Stimulated activated CD8-positive, alpha-beta memory T cell treated with anti-CD3 and anti-CD28 coated beads, Interleukin-15, amount 100 ng/mL, for 48 hours (primary cell): ENCODE measurements at regions not wholly inside any gene's neighbourhood (a gene's known extent, or its start where the extent isn't known, plus 50 kb on each side); places are given as distances from the start of the nearest gene placed in this dataset.

ENCODE experiments used
- DNase-seq, 2 donors: peaks; one replicate each; pipeline ENCODE4 v3.0.0-alpha.2; 2020; ENCODE audit warnings: low read depth in 2 of 2

DNA sequence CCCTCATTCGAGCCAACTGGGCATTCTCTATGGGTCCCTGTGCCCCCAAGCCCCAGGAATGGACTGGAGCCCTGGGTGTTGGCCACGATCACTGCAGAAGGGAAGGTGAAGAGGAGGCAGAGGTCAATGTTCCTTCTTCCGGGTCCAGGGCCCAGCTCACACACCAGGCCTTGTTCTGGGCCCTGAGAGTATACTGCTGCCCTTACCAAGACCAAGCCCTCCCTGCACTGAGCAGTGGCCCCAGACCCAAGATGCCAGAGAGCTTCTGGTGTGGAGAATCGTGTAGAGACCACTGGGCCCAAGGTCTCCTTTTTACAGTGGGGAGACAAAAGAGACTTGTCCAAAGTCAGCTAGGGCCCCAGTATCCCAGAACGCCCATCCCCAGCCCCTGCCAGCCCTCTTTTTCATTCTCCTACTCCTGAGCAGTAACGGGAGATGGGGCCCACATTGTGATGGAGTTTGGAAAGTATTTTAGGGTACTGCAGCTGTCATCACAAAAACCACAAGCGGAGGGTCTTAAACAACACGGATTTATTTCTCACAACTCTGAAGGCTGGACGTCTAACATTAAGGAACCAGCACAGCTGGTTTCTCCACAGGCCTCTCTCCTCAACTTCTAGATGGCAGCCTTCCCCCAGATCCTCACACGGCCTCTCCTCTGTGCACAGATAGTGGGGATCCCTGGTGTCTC is 79.4 kb downstream of the PDGFA start:
- no peak for DNase-seq

DNA sequence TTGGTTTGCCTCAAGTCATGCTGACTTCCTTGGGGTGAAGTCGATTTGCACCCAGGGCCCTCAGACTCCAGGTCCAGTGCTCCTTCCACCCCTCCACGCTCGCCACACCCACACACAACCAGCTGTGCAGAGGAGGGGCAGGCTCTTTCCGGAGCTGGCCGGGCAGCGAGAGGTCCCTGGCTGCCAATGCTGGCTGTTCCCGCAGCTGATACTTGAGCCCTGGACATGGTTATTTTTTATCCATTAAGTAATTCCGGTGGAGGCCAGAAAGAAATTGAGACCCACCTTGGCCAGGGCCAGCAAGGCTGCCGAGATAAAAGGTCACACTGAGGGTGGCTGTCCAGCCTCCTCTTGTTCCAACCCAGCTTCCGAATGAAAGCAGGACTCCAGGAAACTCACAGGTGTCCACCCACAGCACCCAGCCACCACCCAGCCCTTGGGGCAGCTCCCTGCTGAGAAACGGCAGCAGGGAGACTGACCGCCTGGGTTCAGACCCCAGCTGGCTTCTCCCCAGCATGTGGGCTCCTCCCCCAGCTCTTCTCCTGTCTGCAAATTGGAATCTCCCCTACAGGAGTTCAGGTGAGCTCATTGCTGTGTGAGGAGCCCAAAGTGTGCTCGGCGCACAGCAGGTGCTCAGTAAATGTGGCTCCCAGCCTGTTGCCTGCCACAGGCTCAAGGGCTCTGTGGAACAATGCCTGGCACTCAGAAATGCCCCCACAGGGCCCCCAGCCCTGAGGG is 77.8 kb downstream of the PDGFA start:
- no peak for DNase-seq

DNA sequence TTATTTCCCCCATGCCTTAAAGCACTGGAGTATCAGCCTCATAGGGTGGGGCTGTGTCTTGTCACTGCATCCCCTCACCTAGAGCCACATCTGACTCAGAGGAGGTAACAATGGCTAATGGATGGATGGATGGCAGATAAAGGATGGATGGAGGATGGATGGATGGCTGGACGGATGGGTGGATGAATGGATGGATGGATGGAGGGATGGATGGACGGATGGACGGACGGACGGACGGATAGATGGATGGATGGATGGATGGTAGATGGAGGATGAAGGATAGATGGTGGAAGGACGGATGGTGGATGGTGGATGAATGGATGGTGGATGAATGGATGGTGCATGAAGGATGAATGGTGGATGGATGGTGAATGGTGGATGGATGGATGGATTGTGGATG is 77.2 kb downstream of the PDGFA start:
- no peak for DNase-seq

DNA sequence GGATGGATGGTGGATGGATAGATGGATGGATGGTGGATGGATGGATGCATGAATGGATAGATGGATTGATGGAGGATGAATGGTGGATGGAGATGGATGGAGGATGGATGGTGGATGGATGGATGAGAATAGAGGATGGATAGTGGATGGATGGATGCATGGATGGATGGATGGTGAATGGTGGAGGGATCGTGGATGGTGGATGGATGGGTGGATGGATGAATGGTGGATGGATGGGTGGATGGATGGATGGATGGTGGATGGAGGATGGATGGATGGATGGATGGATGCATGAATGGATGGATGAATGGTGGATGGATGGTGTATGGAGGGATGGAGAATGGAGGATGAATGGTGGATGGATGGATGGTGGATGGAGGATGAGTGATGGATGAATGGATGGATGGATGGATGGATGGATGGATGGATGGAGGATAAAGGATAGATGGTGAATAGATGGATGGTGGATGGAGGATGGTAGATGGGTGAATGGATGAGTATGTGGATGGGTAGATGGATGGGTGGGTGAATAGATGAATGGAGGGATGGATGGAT is 76.3 kb downstream of the PDGFA start:
- DNase-seq = no peak

DNA sequence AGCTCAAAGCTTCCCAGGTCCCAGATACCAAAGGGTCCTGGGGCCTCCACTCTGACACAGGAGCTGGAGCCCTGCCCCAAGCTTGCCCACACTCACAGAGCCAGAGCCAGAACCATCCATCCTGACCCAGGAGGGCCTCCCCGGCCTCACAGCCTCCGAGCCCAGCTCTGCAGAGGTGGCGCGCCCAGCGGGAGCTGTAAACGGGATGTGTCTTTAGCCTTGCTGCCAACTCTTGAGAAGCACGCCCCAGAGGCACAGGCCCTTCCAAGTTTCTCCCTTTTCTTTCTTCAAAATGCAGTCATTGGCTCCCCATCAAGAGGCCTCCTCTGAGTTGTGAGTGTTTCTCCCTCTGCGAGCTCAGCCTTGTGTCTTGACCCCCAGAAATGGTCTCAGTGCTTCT is 75.0 kb downstream of the PDGFA start:
- DNase-seq = no peak

DNA sequence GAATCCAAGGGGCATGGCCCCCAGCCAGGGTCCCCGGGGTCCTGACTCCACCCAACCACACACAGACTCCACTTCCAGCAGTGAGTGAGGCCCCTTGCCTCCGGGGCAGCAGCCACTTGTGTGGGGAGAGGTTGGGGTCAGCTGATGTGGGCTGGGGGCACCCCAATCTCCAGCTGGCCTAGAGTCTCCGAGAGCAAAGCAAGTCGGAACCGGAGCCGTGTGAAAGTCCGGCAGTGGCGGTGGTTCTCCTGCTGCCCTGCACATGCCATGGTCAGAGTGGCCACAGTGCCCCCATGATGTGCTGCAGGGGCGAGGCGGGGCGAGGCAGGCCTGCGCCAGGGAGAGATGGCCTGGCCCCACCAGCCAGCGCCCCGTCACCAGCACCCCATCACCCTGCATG is 74.6 kb downstream of the PDGFA start:
- DNase-seq = no peak

DNA sequence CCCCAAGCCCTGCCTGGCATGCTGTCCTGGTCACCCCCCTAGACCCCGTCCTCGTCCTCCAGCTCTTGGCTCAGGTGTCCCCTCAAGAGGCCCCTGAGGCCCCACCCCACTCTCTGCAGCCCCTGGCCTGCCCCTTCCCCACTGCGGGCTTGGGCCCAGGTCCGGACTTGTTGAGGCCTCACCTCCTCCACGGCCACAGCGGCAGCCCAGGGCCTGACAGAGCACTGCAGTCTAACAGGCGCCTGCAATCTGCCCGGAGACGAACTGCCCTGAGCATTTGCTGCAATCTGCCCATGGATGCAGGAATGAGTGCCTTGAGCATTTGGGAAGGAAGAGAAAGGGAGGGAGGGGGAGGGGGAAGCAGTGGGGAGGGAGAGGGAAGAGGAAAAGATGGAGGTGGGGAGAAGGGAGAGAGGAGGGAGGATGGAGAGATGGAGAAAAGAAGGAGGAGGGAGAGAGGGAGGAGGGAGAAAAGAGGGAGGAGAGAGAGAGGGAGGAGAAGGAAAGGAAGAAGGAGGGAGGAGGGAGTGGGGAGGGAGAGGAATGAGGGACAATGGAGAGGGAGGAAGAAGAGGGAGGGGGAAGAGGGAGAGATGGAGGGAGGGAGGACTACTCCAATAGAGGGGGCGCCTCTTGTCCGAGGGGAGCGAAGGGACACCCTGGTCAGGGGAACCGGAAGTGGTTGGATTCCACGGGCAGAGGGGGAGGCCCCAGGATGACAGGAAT is 73.9 kb downstream of the PDGFA start:
- DNase-seq = no peak

DNA sequence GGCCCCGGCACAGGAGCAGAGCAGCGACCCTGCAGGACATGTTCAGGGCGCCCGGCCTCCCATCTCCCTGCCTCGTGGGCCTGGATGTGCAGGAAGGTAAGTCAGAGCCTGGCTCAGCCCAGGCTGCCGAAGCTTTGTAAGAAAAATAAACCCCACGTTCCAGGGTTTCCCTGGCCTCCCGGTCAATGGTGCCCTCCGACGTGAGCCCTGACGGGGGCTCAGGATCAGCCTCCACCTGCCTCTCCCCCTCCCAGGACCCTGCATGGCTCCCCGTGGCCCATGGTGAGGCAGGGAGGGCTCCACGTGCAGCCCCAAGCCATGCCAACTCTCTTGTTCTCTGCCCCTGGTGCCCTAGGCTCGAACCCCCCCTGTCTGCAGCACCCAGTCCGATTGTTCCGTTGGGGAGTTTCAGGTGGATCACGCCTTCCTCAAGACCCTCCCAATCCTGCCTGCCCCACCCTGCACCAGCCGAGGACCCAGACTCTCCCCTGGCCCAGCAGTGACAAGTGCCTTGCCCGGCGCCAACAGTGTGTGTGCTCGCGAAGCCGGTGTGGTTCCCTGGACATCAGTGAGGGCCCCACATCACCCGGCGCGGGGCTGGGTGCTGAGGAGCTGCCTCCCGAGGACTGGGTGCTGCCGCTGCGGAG is 73.2 kb downstream of the PDGFA start:
- no peak for DNase-seq
